A204.1 (cell line): ENCODE measurements at regions not wholly inside any gene's neighbourhood (a gene's known extent, or its start where the extent isn't known, plus 50 kb on each side); places are given as distances from the start of the nearest gene placed in this dataset.

Experiments used
- FAIRE-seq: peaks from 2 replicates; lab custom pipeline; 2012; peaks lifted over from hg19 to GRCh38; lab: Jason Lieb, UNC

DNA sequence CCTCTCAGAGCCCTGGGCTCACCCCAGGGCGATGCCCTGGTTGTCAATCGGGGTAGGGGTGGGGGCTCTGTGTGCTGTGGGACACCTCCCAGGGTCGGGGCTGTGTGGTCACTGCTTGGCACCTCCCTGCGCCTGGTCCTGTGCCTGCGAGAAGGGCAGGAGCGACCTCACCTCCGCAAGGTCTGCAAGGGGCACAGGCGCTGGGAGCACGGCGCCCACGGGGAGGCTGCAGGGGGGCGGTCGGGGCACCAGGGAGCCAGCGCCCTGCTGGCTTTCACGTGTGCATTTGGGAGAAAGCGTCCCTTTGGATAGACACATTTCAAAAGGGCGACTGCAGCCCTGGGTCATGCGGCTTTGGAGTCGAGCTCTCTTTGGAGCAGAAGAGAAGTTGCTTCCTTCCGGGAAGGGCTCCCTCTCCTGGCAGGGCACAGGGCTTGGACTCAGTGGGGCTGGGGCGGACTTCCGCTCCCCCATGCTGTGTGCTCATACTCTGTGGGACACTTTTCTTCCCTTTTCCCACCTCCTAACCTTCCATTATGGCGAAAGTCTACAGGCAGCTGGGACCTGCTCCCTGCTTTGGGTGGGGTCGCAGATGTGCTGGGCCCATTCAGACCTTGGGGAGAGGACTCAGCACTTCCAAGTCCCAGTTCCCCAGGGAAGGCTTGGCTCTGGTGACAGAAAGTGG lies 52.9 kb upstream of the SLC28A3 start:
- FAIRE-seq = no peak

- FAIRE-seq = no peak
Observed at GRCh38 chr9:84394036-84394435, 53.5 kb upstream of the SLC28A3 start.

DNA sequence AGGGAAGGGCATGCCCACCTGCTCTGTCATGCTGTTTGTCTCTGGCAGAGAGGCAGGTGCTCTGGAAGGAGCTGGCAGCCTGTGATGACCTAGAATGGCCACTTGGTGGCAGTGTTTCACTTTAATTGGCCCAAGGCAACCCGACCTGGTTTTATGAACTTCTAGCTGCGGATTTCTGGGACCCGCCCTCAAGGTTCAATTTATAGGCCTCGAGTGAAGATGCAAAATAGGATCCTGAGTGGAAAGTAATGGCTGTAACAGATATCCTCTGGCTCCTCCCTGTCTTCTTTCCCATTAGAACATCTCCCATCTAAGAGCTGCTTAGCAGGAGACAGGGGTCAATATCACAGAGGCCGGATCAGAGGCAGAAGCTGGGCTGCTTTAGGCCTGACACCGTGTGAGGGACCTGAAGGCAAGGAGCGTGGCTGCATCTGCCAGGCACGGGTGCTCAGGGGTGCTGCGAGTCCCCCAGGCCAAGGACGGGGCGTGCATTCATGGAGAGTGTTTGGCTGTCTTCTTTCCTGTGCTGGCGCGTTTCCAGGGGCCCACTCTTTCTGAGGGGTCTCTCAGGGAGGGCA lies 56.7 kb upstream of the SLC28A3 start:
- FAIRE-seq = peak; percentile 81

GRCh38 chr9:84397822-84398221 lies 57.3 kb upstream of the SLC28A3 start:
- no peak for FAIRE-seq

- FAIRE-seq = no peak
Observed at GRCh38 chr9:84402517-84402916, 62.0 kb upstream of the SLC28A3 start.

- no peak for FAIRE-seq
Observed at GRCh38 chr9:84403288-84403687, 62.7 kb upstream of the SLC28A3 start.

DNA sequence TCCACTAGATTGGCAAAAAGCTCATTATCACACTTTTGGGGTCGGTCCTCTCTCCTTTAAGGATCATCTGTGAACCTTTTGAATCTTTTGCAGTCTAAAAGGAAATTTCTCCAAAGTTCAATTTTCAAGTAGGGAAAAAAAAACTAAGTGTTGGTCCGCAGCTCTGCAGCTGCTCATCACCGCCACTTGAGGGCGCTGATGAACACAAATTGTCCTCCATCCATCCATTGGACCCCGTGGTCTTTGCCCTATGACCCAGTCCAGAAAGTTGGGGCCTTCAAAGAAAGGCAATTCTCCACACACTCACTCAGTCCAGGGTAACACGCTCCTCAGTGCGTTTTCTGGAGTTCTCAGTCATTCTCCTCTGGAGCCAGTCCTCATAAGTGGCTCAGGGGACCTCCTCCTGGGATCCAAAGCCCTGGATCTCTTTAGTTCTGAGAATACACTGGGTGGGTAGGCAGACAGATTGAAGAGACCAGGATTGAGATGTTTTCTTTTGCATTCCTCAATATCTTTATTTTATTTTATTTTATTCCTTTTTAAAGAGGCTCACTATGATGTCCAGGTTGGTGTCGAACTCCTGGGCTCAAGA lies 63.6 kb upstream of the SLC28A3 start:
- no peak for FAIRE-seq

- no peak for FAIRE-seq
Observed at GRCh38 chr9:84405667-84406066, 65.1 kb upstream of the SLC28A3 start.

DNA sequence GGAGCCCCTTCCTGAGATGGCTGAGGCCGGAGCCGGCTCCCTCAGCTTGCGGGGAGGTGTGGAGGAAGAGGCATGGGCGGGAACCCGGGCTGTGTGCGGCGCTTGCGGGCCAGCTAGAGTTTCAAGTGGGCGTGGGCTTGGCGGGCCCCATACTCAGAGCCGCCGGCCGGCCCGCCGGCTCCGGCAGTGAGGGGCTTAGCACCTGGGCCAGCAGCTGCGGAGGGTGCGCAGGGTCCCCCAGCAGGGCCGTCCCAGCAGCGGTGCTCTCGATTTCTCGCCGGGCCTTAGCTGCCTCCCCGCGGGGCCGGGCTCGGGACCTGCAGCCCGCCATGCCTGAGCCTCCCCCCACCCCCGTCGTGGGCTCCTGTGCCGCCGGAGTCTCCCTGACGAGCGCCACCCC lies 67.9 kb upstream of the SLC28A3 start:
- FAIRE-seq = no peak

DNA sequence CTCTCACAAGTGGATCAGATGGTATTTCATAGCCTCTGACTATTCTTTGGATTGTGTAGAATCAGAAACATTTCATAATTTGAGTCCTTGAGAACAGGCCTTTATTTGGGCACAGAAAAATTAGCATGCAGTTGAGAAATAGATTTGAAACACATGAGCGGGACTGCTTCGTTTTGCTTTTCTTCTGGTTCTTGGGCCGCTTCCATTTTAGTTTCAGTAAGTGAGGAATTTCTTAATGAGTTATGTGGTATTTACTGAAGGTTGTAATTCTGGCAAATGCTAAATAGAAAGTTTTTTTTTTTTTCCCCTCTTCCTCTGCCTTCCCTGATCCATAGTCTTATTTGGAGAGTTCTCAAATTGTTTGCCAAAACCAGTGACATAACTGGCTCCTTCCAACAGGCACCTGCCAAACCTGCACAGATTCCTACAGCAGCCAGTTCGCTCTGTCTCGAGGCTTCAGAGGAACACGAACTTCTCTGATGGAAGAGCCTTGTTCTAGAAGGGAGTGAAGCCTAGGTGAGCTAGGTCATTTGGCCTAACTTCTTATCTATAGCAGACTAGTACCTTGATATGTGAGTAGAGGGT lies 71.2 kb upstream of the SLC28A3 start:
- FAIRE-seq = no peak

- FAIRE-seq = no peak
Observed at GRCh38 chr9:84412654-84413053, 72.1 kb upstream of the SLC28A3 start.

DNA sequence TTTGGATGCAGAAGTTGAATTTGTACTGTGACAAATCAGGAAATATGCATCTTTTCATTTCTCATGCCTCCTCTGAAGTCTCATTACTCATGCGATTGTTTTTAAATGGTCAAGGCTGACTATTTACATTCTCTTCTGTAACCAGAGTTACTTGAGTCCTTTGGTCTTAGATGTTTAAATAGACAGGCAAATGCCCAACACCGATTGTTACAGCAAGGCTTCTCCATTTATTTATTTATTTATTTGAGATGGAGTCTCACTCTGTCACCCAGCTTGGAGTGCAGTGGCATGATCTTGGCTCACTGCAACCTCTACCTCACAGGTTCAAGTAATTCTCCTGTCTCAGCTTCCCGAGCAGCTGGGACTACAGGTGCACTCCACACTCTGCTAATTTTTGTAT lies 72.7 kb upstream of the SLC28A3 start:
- FAIRE-seq = no peak

GRCh38 chr9:84419031-84419602 lies 78.6 kb upstream of the SLC28A3 start:
- no peak for FAIRE-seq

DNA sequence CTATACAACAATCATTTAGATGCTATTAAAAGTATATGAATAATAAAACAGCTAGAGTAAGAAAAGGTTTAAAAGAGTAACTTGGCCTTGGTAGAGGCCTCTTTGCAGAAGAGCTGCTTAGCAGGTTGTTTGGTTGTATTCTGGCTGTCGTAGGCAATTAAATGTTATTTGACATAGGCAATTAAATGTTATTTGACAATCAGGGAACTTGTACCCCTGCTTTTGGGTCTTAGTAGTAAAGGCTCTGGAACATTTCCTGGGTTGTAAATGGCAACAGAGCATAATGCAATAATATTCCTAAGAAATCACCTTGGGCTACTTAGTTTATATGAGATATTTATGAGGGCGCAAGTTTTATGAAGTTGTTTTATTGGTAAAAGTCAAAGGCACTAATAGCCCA lies 84.4 kb upstream of the SLC28A3 start:
- FAIRE-seq = no peak

- no peak for FAIRE-seq
Observed at GRCh38 chr9:84432746-84433145, 92.2 kb upstream of the SLC28A3 start.

GRCh38 chr9:84435902-84436301 lies 95.3 kb upstream of the SLC28A3 start:
- FAIRE-seq = no peak

DNA sequence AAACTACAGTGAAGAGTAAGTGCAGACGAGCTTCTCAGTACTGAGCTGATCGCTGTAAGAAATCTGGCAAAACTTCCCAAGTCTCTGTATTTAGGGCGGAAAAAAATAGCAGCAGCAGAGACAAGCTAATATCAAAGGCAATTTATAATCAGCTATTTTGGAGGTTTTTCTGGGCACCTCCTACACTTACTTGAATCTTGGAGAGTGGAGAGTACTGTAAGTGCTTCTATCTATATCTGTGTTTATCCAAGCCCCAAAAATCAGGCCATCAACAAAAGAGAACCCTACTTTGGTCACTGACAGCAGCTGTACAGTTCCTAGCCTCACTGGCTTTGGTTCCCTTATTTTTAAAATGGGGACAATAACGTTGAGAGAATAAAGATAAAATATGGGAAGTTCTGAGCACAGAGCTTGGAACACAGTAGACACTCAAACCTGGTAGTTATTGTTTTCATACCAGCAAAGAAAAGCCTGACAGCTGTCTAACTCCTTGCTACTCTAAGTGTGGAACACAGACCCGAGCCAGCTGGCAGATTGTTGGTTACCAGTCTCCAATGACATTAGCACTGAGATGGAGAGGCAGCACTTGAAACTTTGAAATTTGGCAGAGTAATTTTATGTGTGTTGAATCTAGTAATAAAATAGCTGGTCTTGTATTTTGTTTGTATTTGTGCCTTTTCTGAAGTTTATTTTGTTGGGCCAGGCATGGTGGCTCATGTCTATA lies 96.0 kb upstream of the SLC28A3 start:
- no peak for FAIRE-seq

DNA sequence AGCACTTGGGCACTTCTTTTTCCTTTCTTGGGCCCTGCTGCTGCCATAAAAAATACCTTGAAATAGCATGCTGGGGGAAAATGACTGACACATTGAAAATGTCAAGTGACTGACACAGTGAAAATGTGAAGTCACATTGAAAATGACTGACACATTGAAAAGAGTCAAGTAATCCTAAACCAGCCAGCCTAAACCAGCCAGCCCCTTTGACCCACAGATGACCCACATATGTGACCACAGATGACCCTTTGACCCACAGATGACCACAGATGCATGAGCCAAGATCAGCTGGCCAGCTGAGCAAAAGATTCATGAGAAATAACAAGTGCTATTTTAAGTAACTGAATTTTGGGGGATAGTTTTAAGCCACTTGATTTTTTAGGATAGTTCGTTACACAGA lies 97.8 kb upstream of the SLC28A3 start:
- FAIRE-seq = no peak

DNA sequence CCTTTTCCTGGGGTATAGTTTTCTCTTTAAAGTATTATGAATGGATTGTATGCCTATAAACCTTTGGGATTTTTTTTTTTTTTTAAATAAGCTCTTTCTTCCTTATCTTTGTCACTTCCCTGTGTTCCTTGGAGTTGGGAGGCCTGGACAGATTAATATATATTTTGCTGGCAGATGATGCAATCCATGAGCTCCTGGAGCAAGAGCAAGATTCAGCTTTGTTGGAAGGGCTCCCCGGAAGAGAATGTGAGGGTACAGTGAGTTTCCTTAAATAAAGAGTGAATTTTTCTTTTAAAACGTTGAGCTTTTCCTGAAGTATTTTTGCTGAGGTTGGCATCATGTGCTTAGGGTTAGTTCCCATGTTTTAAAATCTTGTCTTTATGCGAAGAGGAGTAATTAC lies 98.7 kb upstream of the SLC28A3 start:
- no peak for FAIRE-seq

- no peak for FAIRE-seq
Observed at GRCh38 chr9:84442712-84443111, 102.2 kb upstream of the SLC28A3 start.

- FAIRE-seq = no peak
Observed at GRCh38 chr9:84445737-84446136, 105.2 kb upstream of the SLC28A3 start.

- FAIRE-seq = no peak
Observed at GRCh38 chr9:84447305-84447704, 106.7 kb upstream of the SLC28A3 start.

DNA sequence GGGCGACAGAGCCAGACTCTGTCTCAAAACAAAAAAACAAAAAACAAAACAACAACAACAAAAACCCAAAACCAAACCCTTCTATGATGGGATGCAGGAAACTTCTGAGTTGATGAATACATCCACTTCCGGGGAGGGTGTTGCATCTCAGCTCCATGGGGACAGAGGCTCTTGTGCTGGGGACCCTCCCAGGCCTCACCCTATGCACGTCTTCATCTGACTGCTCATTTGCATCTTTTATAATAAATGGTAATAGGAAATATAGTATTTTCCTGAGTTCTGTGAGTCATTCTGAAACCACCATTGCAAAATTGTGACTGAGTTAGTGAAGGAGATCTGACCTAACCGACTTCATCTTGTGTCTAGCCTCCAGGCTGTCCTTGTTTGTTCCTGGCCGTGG lies 109.5 kb upstream of the SLC28A3 start:
- no peak for FAIRE-seq
